ENCODE measurements at regions not wholly inside any gene's neighbourhood (a gene's known extent, or its start where the extent isn't known, plus 50 kb on each side); places are given as distances from the start of the nearest gene placed in this dataset.

GRCh38 chr11:81059356-81059755 lies 1618.5 kb upstream of the TENM4 start:
- no peak overlapping the region for H3K4me2 ChIP-seq
- CTCF ChIA-PET = no interaction called here
- ATAC-seq (no peak), DNase-seq (ENCODE audit: low read depth in 1 of 2, low spot score in 1 of 2) (no peak), FAIRE-seq (no peak)
- POLR2A ChIA-PET = no interaction called here
- H3K4me3 ChIP-seq = no peak overlapping the region
- no peaks in the 10 kb centered on the region for H3K4me1 ChIP-seq
- 3% methylated on average over 1 of the region's 1 CpG for WGBS (ENCODE audit: missing lambda C conversion rate)
- no peak overlapping the region for H3K27ac ChIP-seq
- TF ChIP-seq PHF8 (IDR thresholded peaks at IDR 0.05; ENCODE audit: borderline replicate concordance, low read depth) = no peak
- TF ChIP-seq CBX8 (IDR thresholded peaks at IDR 0.05) = no peak
- TF ChIP-seq TP53 (CRISPR knock-in tag; IDR thresholded peaks at IDR 0.05) = no peak
- no peak for TF ChIP-seq CEBPB (IDR thresholded peaks at IDR 0.05)
- TF ChIP-seq HOXB5 (CRISPR knock-in tag; IDR thresholded peaks at IDR 0.05) = no peak
- no peak for TF ChIP-seq PBX3 (IDR thresholded peaks at IDR 0.05)
- TF ChIP-seq KDM1A (IDR thresholded peaks at IDR 0.05; ENCODE audit: low read depth) = no peak
- TF ChIP-seq REST (IDR thresholded peaks at IDR 0.05) = no peak
- TF ChIP-seq ZFP36 (IDR thresholded peaks at IDR 0.05; ENCODE audit: borderline replicate concordance, partially characterized antibody) = no peak
- no peak for TF ChIP-seq MYC (IDR thresholded peaks at IDR 0.05; ENCODE audit: borderline replicate concordance, low read length)
- TF ChIP-seq RNF2 (IDR thresholded peaks at IDR 0.05; ENCODE audit: borderline replicate concordance, low read depth) = no peak
- no peak for TF ChIP-seq FOSL2 (IDR thresholded peaks at IDR 0.05)
- no peak for TF ChIP-seq FOSL2 (CRISPR knock-in tag; IDR thresholded peaks at IDR 0.05)
- no peaks in the 10 kb centered on the region for H3K9me3 ChIP-seq

- ATAC-seq (no peak), FAIRE-seq (no peak), DNase-seq (ENCODE audit: low read depth in 1 of 2, low spot score in 1 of 2) (no peak)
- no peak for TF ChIP-seq SMC3 (IDR thresholded peaks at IDR 0.05)
- no peak for TF ChIP-seq CHD2 (IDR thresholded peaks at IDR 0.05; ENCODE audit: low read length, partially characterized antibody)
- no peaks in the 10 kb centered on the region for H3K4me1 ChIP-seq
- H3K9me3 ChIP-seq = no peaks in the 10 kb centered on the region
- H3K4me2 ChIP-seq = no peak overlapping the region
- ChIA-PET CTCF (interaction anchor here (0.6 kb wide), 1 partner anchor 280 kb away, joined by 3 read pairs; no protein-coding TSS in a partner anchor), POLR2A (no interaction called here)
- no peak overlapping the region for H3K27ac ChIP-seq
- 23% methylated on average over 3 of the region's 3 CpGs for WGBS (ENCODE audit: missing lambda C conversion rate)
- H3K4me3 ChIP-seq = no peak overlapping the region
Measured at GRCh38 chr11:81052344-81053158, 1611.7 kb upstream of the TENM4 start.

GRCh38 chr11:81039916-81040524 lies 1599.2 kb upstream of the TENM4 start:
- H3K27ac ChIP-seq = no peak overlapping the region
- no peak for ATAC-seq
- ChIA-PET POLR2A (no interaction called here), CTCF (no interaction called here)
- no peak overlapping the region for H3K4me3 ChIP-seq
- no peaks in the 10 kb centered on the region for H3K9me3 ChIP-seq
- no peak for FAIRE-seq
- H3K4me2 ChIP-seq = no peak overlapping the region
- WGBS (ENCODE audit: missing lambda C conversion rate) = 0% methylated on average over 2 of the region's 2 CpGs
- H3K4me1 ChIP-seq = no peaks in the 10 kb centered on the region
- no peak for DNase-seq (ENCODE audit: low read depth in 1 of 2, low spot score in 1 of 2)
- TF ChIP-seq CBX2 (IDR thresholded peaks at IDR 0.05; ENCODE audit: borderline replicate concordance, low read depth) (no peak), MAX (IDR thresholded peaks at IDR 0.05) (no peak), TP53 (CRISPR knock-in tag; IDR thresholded peaks at IDR 0.05) (no peak), PBX3 (IDR thresholded peaks at IDR 0.05) (no peak), HOXB13 (CRISPR knock-in tag; IDR thresholded peaks at IDR 0.05; ENCODE audit: low read depth) (no peak), TFCP2L1 (CRISPR knock-in tag; IDR thresholded peaks at IDR 0.05) (no peak), FOSL2 (IDR thresholded peaks at IDR 0.05) (no peak), FOSL2 (CRISPR knock-in tag; IDR thresholded peaks at IDR 0.05) (no peak), REST (IDR thresholded peaks at IDR 0.05) (no peak), CEBPB (IDR thresholded peaks at IDR 0.05) (no peak), JUNB (IDR thresholded peaks at IDR 0.05) (no peak), CHD2 (IDR thresholded peaks at IDR 0.05; ENCODE audit: low read length, partially characterized antibody) (no peak), BHLHE40 (IDR thresholded peaks at IDR 0.05; ENCODE audit: low read depth, low read length) (no peak), EP300 (IDR thresholded peaks at IDR 0.05) (no peak)
